ENCODE measurements at regions not wholly inside any gene's neighbourhood (a gene's known extent, or its start where the extent isn't known, plus 50 kb on each side); places are given as distances from the start of the nearest gene placed in this dataset.

- no peak for FAIRE-seq
- H3K27me3 ChIP-seq (replicated peaks in 1 of 2; ENCODE audit: control insufficient read depth in 2 of 2, insufficient read depth in 2 of 2, low read length in 1 of 2): 0 out of 4 replicates have a peak, but pooled peaks cover 0 to 3% of the 10 kb centered on the region in 2 experiments
- TF ChIP-seq BHLHE40 (IDR thresholded peaks at IDR 0.05; ENCODE audit: borderline replicate concordance in 1 of 2, low read depth in 2 of 2, low read length in 1 of 2) (no peak), POLR2AphosphoS2 (IDR thresholded peaks at IDR 0.05; ENCODE audit: low read depth, low read length) (no peak), ETV6 (conservative IDR thresholded peaks at IDR 0.05 in 1 of 2, IDR thresholded peaks at IDR 0.05 in 1 of 2; ENCODE audit: borderline replicate concordance in 1 of 2, low read depth in 1 of 2) (no peak), CEBPZ (IDR thresholded peaks at IDR 0.05; ENCODE audit: low read depth, low read length) (no peak), ZBTB40 (IDR thresholded peaks at IDR 0.05; ENCODE audit: borderline replicate concordance) (no peak), IRF4 (IDR thresholded peaks at IDR 0.05; ENCODE audit: low read depth, low read length) (no peak), CREB1 (IDR thresholded peaks at IDR 0.05; ENCODE audit: low read depth) (no peak), STAT3 (IDR thresholded peaks at IDR 0.05; ENCODE audit: low read depth, low read length) (no peak), NFIC (IDR thresholded peaks at IDR 0.05; ENCODE audit: low read depth, low read length) (no peak), SREBF1 (IDR thresholded peaks at IDR 0.05; ENCODE audit: low read length) (no peak), RELB (IDR thresholded peaks at IDR 0.05; ENCODE audit: low read depth) (no peak), GABPA (IDR thresholded peaks at IDR 0.05; ENCODE audit: low read depth) (no peak), ZNF207 (IDR thresholded peaks at IDR 0.05; ENCODE audit: borderline replicate concordance) (no peak), CHD2 (IDR thresholded peaks at IDR 0.05; ENCODE audit: borderline replicate concordance, low read depth, low read length) (no peak), USF2 (IDR thresholded peaks at IDR 0.05; ENCODE audit: borderline replicate concordance, low read depth, low read length) (no peak)
These were observed 153.1 kb upstream of the GAP43 start for GRCh38 chr3:115470254-115470653.

More at GRCh38 chr3:115470254-115470653, 153.1 kb upstream of the GAP43 start:
- Histone ChIP-seq H2AFZ (ENCODE audit: control insufficient read depth, low read depth, low read length) (no peak overlapping the region), H3K27ac (ENCODE audit: control insufficient read depth, insufficient read depth) (no peak overlapping the region), H3K9ac (ENCODE audit: control insufficient read depth, insufficient read depth, low read length) (no peak overlapping the region), H3K4me3 (no peak overlapping the region), H3K36me3 (ENCODE audit: control insufficient read depth in 2 of 2, insufficient read depth in 2 of 2, low read length in 1 of 2) (no peaks in the 10 kb centered on the region), H4K20me1 (ENCODE audit: control insufficient read depth, insufficient read depth) (no peaks in the 10 kb centered on the region), H3K4me2 (ENCODE audit: control insufficient read depth, insufficient read depth) (no peak overlapping the region), H3K79me2 (ENCODE audit: control insufficient read depth, insufficient read depth, low read length) (no peaks in the 10 kb centered on the region), H3K9me3 (replicated peaks; ENCODE audit: control insufficient read depth, insufficient read depth, low read length) (no peaks in the 10 kb centered on the region), H3K4me1 (ENCODE audit: control insufficient read depth, insufficient read depth, low read length) (no peaks in the 10 kb centered on the region)
- BruUV-seq (replicated peaks): no TSS peak
- in situ Hi-C loops (cut with MboI): no loop called here
- intact Hi-C loops (cut with micrococcal nuclease; ENCODE audit: unreplicated experiment): no loop called here
- ChIA-PET POLR2A (no interaction called here), SMC1A (ENCODE audit: uncharacterized antibody, unreplicated experiment) (interaction anchor here (0.7 kb wide), 1 partner anchor 219 kb away, joined by 3 read pairs; no protein-coding TSS in a partner anchor), CTCF (no interaction called here), RAD21 (ENCODE audit: unreplicated experiment) (no interaction called here)
- WGBS (ENCODE audit: insufficient coverage, insufficient replicate concordance, low lambda C conversion rate, missing lambda C conversion rate): 14% methylated on average over 3 of the region's 3 CpGs
- DNase-seq (ENCODE audit: low read depth, low spot score) (no peak), ATAC-seq (no peak)
